Osteoblast (primary cell): ENCODE measurements at regions not wholly inside any gene's neighbourhood (a gene's known extent, or its start where the extent isn't known, plus 50 kb on each side); places are given as distances from the start of the nearest gene placed in this dataset.

Experiments
- DNase-seq: peaks from one replicate; pipeline ENCODE4 v3.0.0; 2011; ENCODE audit warnings: low spot score, mixed read lengths; ENCODE audit not compliant: insufficient read length; ENCODE audit errors: missing footprints
- H2AFZ ChIP-seq: 2 replicates; pipeline ENCODE4 v1.6.0; 2011; ENCODE audit warnings: mild to moderate bottlenecking, low read length
- H3K27ac ChIP-seq: 2 replicates; pipeline ENCODE4 v1.5.1; 2011; ENCODE audit warnings: mild to moderate bottlenecking, low read depth, low read length, moderate library complexity
- H3K27me3 ChIP-seq: 2 replicates; pipeline ENCODE4 v1.6.0; 2012; ENCODE audit warnings: mild to moderate bottlenecking, control low read depth, inconsistent platforms, low read length, moderate library complexity; ENCODE audit not compliant: insufficient read depth
- H3K36me3 ChIP-seq: 2 replicates; pipeline ENCODE4 v1.5.1; 2011; ENCODE audit warnings: mild to moderate bottlenecking, low read length, control low read depth, moderate library complexity; ENCODE audit not compliant: insufficient read depth
- H3K4me1 ChIP-seq: 2 replicates; pipeline ENCODE4 v1.5.1; 2011; ENCODE audit warnings: mild to moderate bottlenecking, low read length, control low read depth, moderate library complexity; ENCODE audit not compliant: insufficient read depth
- H3K4me2 ChIP-seq: 2 replicates; pipeline ENCODE4 v1.6.0; 2011; ENCODE audit warnings: mild to moderate bottlenecking, low read length; ENCODE audit not compliant: insufficient read depth
- H3K4me3 ChIP-seq: fragments of 200-600 bp; sonication (generic); 3 replicates; pipeline ENCODE4 v1.5.1; 2012; ENCODE audit warnings: mild to moderate bottlenecking, low read length, inconsistent platforms; ENCODE audit not compliant: insufficient read depth
- H3K79me2 ChIP-seq: 2 replicates; pipeline ENCODE4 v1.6.0; 2012; ENCODE audit warnings: mild to moderate bottlenecking, low read length, control low read depth, inconsistent platforms; ENCODE audit not compliant: insufficient read depth
- H3K9me3 ChIP-seq: 2 replicates; pipeline ENCODE4 v1.5.1; 2011; ENCODE audit warnings: low read depth, low read length, control low read depth
- H4K20me1 ChIP-seq: 2 replicates; pipeline ENCODE4 v1.6.0; 2012; ENCODE audit warnings: mild to moderate bottlenecking, low read length, control low read depth; ENCODE audit not compliant: insufficient read depth
- CTCF ChIP-seq: IDR thresholded peaks from 2 replicates; pipeline ENCODE4 v1.5.1; 2011; ENCODE audit warnings: mild to moderate bottlenecking, low read depth, low read length, moderate library complexity; ENCODE audit errors: extremely low read depth

GRCh38 chr6:85041376-85041775 lies 277.0 kb upstream of the TBX18 start:
- no peak for TF ChIP-seq CTCF
- no peaks in the 10 kb centered on the region for H3K4me1 ChIP-seq

GRCh38 chr6:85037221-85037620 lies 272.8 kb upstream of the TBX18 start:
- H2AFZ ChIP-seq: no peak overlapping the region
- DNase-seq: no peak

More at GRCh38 chr6:85041376-85041775, 277.0 kb upstream of the TBX18 start:
- no peak overlapping the region for H3K27ac ChIP-seq
- peak; percentile 43 for DNase-seq
- no peak overlapping the region for H3K4me3 ChIP-seq
- no peak overlapping the region for H3K4me2 ChIP-seq
- no peaks in the 10 kb centered on the region for H4K20me1 ChIP-seq
- H2AFZ ChIP-seq: no peak overlapping the region
- H3K36me3 ChIP-seq: no peaks in the 10 kb centered on the region
- no peaks in the 10 kb centered on the region for H3K79me2 ChIP-seq
- no peaks in the 10 kb centered on the region for H3K9me3 ChIP-seq
- no peaks in the 10 kb centered on the region for H3K27me3 ChIP-seq

GRCh38 chr6:85035766-85036165 lies 271.4 kb upstream of the TBX18 start:
- Histone ChIP-seq H3K27me3 (no peaks in the 10 kb centered on the region), H4K20me1 (no peaks in the 10 kb centered on the region), H3K36me3 (no peaks in the 10 kb centered on the region), H3K4me2 (no peak overlapping the region), H3K4me1 (no peaks in the 10 kb centered on the region), H3K27ac (no peak overlapping the region), H3K4me3 (no peak overlapping the region), H3K9me3 (peaks cover 3% of the 10 kb centered on the region), H2AFZ (no peak overlapping the region), H3K79me2 (no peaks in the 10 kb centered on the region)
- no peak for DNase-seq
- no peak for TF ChIP-seq CTCF

More at GRCh38 chr6:85037221-85037620, 272.8 kb upstream of the TBX18 start:
- H4K20me1 ChIP-seq: no peaks in the 10 kb centered on the region
- no peaks in the 10 kb centered on the region for H3K79me2 ChIP-seq
- H3K9me3 ChIP-seq: peaks cover 3% of the 10 kb centered on the region
- no peak overlapping the region for H3K4me2 ChIP-seq
- H3K27ac ChIP-seq: no peak overlapping the region
- H3K4me3 ChIP-seq: no peak overlapping the region
- H3K27me3 ChIP-seq: no peaks in the 10 kb centered on the region
- H3K36me3 ChIP-seq: no peaks in the 10 kb centered on the region
- no peak for TF ChIP-seq CTCF
- H3K4me1 ChIP-seq: no peaks in the 10 kb centered on the region

- Histone ChIP-seq H3K9me3 (peaks cover 3% of the 10 kb centered on the region), H4K20me1 (no peaks in the 10 kb centered on the region), H3K4me3 (no peak overlapping the region), H3K4me1 (no peaks in the 10 kb centered on the region), H3K36me3 (no peaks in the 10 kb centered on the region), H3K27ac (no peak overlapping the region), H2AFZ (no peak overlapping the region), H3K4me2 (no peak overlapping the region), H3K27me3 (no peaks in the 10 kb centered on the region), H3K79me2 (no peaks in the 10 kb centered on the region)
- no peak for DNase-seq
- TF ChIP-seq CTCF: no peak
Measured at GRCh38 chr6:85033547-85033946, 269.1 kb upstream of the TBX18 start.
